Activated CD8-positive, alpha-beta T cell treated with anti-CD3 and anti-CD28 coated beads for 36 hours (primary cell): ENCODE measurements at regions not wholly inside any gene's neighbourhood (a gene's known extent, or its start where the extent isn't known, plus 50 kb on each side); places are given as distances from the start of the nearest gene placed in this dataset.

Experiments used
- ATAC-seq: fragments of 200-7000 bp; cut with Tn5 transposase; one replicate; pipeline ENCODE4 v1.10.0; 2021; ENCODE audit warnings: mild to moderate bottlenecking, moderate library complexity
- CTCF ChIA-PET: fragments of 350-600 bp; sonication (Branson Sonifier 250); formaldehyde crosslinking; loops from one replicate; lab custom pipeline; 2021; ENCODE audit warnings: antibody characterized with exemption; lab: Charles Lee
- POLR2A ChIA-PET: fragments of 350-600 bp; sonication (Branson Sonifier 250); formaldehyde crosslinking; loops from one replicate; lab custom pipeline; 2021; ENCODE audit warnings: antibody characterized with exemption; lab: Charles Lee
- DNase-seq: peaks from one replicate; pipeline ENCODE4 v3.0.0-alpha.2; 2020
- H3K27ac Mint-ChIP-seq: one replicate; pipeline ENCODE4 v1.8.0; 2021; ENCODE audit warnings: mild to moderate bottlenecking, mixed read lengths
- H3K27me3 Mint-ChIP-seq: one replicate; pipeline ENCODE4 v1.8.0; 2021; ENCODE audit warnings: mixed read lengths
- H3K36me3 Mint-ChIP-seq: one replicate; pipeline ENCODE4 v1.8.0; 2021; ENCODE audit warnings: low read depth, mixed read lengths
- H3K4me1 Mint-ChIP-seq: one replicate; pipeline ENCODE4 v1.8.0; 2021; ENCODE audit warnings: low read depth, mixed read lengths
- H3K4me3 Mint-ChIP-seq: one replicate; pipeline ENCODE4 v1.8.0; 2021; ENCODE audit warnings: mild to moderate bottlenecking, moderate library complexity, mixed read lengths
- H3K9me3 Mint-ChIP-seq: one replicate; pipeline ENCODE4 v1.8.0; 2021; ENCODE audit warnings: mixed read lengths
- intact Hi-C: fragments of 100-400 bp; cut with micrococcal nuclease; formaldehyde crosslinking; loops from one replicate; pipeline ENCODE4 v1.10.0; 2022
- TF ChIP-seq, protein P1 (sequence below): fragments of 200-600 bp; IDR thresholded peaks from one replicate; pipeline ENCODE4 v1.8.0; 2022; ENCODE audit warnings: antibody characterized with exemption, mild to moderate bottlenecking

DNA sequence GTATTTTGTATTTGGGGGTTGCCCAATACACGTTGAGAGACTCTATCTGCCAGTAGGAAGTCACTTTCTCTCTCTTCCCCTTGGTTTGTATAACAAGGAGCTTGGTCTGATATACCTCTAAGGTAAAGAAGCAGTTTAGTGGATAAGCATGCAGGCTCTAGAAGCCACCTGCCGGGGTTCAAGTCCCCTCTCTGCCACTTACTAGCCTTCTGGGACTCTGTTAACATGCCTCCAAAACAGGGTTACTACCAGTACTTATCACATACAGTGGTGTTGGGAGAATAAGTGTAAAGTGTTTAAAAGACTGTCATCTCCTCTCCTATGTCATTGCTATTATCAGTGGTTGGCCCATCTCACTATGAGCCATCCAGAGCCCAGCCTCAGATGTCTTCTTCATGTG is 156.1 kb upstream of the HS3ST3A1 start:
- POLR2A ChIA-PET, result no interaction called here
- ATAC-seq (no peak), DNase-seq (no peak)
- Mint-ChIP-seq H3K27ac (no peak overlapping the region), H3K36me3 (no peaks in the 10 kb centered on the region), H3K4me1 (no peaks in the 10 kb centered on the region), H3K9me3 (no peaks in the 10 kb centered on the region), H3K27me3 (peaks cover 2% of the 10 kb centered on the region), H3K4me3 (no peak overlapping the region)
- intact Hi-C loops, result no loop called here
- CTCF ChIA-PET, result interaction anchor here (0.9 kb wide), 2 partner anchors 12 to 15 kb away, joined by 3 to 4 read pairs; no protein-coding TSS in a partner anchor
- TF ChIP-seq, protein P1, sequence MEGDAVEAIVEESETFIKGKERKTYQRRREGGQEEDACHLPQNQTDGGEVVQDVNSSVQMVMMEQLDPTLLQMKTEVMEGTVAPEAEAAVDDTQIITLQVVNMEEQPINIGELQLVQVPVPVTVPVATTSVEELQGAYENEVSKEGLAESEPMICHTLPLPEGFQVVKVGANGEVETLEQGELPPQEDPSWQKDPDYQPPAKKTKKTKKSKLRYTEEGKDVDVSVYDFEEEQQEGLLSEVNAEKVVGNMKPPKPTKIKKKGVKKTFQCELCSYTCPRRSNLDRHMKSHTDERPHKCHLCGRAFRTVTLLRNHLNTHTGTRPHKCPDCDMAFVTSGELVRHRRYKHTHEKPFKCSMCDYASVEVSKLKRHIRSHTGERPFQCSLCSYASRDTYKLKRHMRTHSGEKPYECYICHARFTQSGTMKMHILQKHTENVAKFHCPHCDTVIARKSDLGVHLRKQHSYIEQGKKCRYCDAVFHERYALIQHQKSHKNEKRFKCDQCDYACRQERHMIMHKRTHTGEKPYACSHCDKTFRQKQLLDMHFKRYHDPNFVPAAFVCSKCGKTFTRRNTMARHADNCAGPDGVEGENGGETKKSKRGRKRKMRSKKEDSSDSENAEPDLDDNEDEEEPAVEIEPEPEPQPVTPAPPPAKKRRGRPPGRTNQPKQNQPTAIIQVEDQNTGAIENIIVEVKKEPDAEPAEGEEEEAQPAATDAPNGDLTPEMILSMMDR, result no peak

DNA sequence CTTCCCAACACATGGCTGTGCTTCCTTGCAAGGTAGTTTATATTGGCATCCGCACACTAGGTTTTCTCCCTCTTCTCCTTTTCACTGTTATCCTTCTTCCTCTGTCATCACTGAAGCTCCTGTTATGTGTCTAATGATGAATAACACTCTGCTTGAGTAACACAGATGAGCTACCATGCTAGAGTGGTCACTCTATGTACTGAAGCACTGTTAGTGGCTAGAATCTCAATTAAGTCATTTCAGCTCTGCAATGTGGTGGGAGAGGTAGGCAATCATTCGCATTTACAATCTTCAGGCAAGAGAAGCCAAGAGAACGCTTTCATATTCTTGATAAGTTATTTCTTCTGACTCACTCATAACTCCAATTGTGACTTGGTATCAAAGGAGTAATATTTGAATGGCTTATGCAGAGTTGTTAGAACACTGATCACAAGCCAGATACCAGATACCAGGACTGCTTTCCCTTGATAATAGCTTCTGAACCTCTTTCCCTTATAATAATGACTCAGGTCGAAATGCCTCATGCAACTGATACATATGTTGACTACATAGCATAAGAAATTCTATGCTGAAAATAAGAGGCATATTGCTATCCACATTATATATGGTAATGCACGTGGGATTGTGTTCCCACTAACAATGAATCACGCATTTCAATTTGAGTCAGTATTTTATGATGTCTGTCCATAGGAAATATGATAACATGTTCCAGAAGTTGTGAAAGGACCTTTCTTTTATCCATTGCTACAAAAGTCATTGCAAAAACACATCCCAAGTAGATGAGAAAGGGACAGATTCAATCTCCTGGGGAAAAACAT is 158.0 kb upstream of the HS3ST3A1 start:
- CTCF ChIA-PET, result no interaction called here
- no peaks in the 10 kb centered on the region for H3K9me3 Mint-ChIP-seq
- TF ChIP-seq, protein P1, result no peak
- POLR2A ChIA-PET, result no interaction called here
- intact Hi-C loops, result no loop called here
- H3K36me3 Mint-ChIP-seq, result no peaks in the 10 kb centered on the region
- H3K27ac Mint-ChIP-seq, result no peak overlapping the region
- DNase-seq, result no peak
- H3K4me1 Mint-ChIP-seq, result no peaks in the 10 kb centered on the region
- no peak overlapping the region for H3K4me3 Mint-ChIP-seq
- ATAC-seq, result no peak
- peaks cover 3% of the 10 kb centered on the region for H3K27me3 Mint-ChIP-seq

DNA sequence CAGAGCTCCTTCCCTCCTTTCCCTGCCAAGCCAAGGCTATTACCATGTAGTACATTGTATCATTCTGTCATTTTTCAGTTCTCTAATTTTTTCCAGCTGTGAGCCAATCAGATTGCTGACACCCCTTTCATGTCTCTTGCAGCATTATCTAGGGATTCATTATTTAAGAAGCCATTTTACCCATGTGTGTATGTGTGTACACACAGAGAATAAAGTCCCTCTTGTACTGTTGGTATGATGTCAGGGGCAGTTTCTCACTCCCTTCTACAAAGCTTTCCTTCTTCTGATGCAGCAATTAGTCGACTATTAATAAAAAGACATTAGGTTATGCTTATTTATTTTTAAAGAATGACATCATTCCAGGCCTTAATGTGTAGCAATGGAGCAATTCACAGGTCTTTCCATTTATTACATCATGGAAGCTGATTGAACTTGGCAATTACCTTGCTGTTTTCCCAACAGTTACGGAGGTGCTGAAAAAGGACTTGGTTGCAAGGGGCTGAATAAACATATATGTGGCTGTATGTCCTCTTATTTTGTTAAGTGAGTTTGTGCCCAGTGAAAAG is 159.4 kb upstream of the HS3ST3A1 start:
- intact Hi-C loops, result no loop called here
- H3K27me3 Mint-ChIP-seq, result peaks cover 3% of the 10 kb centered on the region
- no peaks in the 10 kb centered on the region for H3K9me3 Mint-ChIP-seq
- CTCF ChIA-PET, result no interaction called here
- no peak for ATAC-seq
- POLR2A ChIA-PET, result no interaction called here
- H3K4me1 Mint-ChIP-seq, result no peaks in the 10 kb centered on the region
- DNase-seq, result no peak
- no peaks in the 10 kb centered on the region for H3K36me3 Mint-ChIP-seq
- TF ChIP-seq, protein P1, result no peak
- no peak overlapping the region for H3K27ac Mint-ChIP-seq
- H3K4me3 Mint-ChIP-seq, result no peak overlapping the region

DNA sequence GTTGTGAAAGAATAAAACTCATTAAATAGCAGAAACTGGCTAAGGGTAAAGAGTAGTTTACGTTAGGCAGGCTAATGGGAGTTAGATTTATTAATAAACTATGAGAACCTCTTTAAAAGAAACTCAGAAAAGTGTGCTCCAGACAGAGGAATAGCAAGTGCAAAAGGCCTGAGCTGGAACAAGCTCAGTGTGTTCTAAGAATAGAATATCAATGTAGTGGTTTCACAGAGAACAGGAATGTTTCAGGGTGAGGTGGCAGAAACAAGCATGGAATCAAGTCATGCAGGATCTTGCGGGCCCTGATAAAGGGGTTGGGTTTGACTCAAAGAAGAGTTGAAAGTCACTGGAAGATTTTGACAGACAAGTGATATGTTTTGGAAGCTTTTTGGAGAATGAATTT is 164.0 kb upstream of the HS3ST3A1 start:
- Mint-ChIP-seq H3K4me3 (no peak overlapping the region), H3K27ac (no peak overlapping the region), H3K9me3 (peaks cover 8% of the 10 kb centered on the region), H3K27me3 (peaks cover 4% of the 10 kb centered on the region), H3K4me1 (no peaks in the 10 kb centered on the region), H3K36me3 (peaks cover 2% of the 10 kb centered on the region)
- ChIA-PET POLR2A (interaction anchor here (0.9 kb wide), 1 partner anchor 16 kb away, joined by 3 read pairs; no protein-coding TSS in a partner anchor), CTCF (no interaction called here)
- TF ChIP-seq, protein P1, result no peak
- DNase-seq, result no peak
- no peak for ATAC-seq
- intact Hi-C loops, result no loop called here

DNA sequence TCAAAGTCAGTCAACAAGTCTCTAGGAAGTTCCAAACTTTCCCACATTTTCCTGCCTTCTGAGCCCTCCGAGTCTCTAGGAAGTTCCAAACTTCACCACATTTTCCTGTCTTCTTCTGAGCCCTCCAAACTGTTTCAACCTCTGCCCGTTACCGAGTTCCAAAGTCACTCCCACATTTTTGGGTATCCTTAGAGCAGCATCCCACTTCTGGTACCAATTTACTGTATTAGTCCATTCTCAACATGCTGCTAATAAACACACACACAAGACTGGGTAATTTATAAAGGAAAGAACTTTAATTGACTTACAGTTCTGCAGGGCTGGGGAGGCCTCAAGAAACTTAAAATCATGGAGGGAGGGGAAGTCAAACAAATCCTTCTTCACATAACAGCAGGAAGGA is 169.0 kb upstream of the HS3ST3A1 start:
- intact Hi-C loops, result no loop called here
- no peak for DNase-seq
- Mint-ChIP-seq H3K27me3 (peaks cover 3% of the 10 kb centered on the region), H3K36me3 (peaks cover 2% of the 10 kb centered on the region), H3K4me1 (no peaks in the 10 kb centered on the region), H3K9me3 (peaks cover 15% of the 10 kb centered on the region), H3K27ac (no peak overlapping the region), H3K4me3 (no peak overlapping the region)
- TF ChIP-seq, protein P1, result no peak
- CTCF ChIA-PET, result no interaction called here
- ATAC-seq, result no peak
- POLR2A ChIA-PET, result no interaction called here
